GM12864 (cell line): ENCODE measurements at regions not wholly inside any gene's neighbourhood (a gene's known extent, or its start where the extent isn't known, plus 50 kb on each side); places are given as distances from the start of the nearest gene placed in this dataset.

Source experiments
- DNase-seq: peaks from one replicate; pipeline ENCODE4 v3.0.0-alpha.2; 2011; ENCODE audit warnings: low read depth
- H3K4me3 ChIP-seq: 2 replicates; pipeline ENCODE4 v1.5.1; 2011; ENCODE audit warnings: mild to moderate bottlenecking, low read depth, low read length, control low read depth
- CTCF ChIP-seq: IDR thresholded peaks from 2 replicates; pipeline ENCODE4 v1.5.1; 2011; ENCODE audit warnings: low read depth, mild to moderate bottlenecking, moderate library complexity, low read length, control low read depth, inconsistent platforms; ENCODE audit errors: missing control alignments

GRCh38 chr18:11553098-11553940 lies 56.1 kb upstream of the SLC35G4 start:
- TF ChIP-seq CTCF: peak; percentile 93
- H3K4me3 ChIP-seq: no peak overlapping the region
- DNase-seq: peak; percentile 30

GRCh38 chr18:11548916-11549551 lies 60.4 kb upstream of the SLC35G4 start:
- DNase-seq: no peak
- TF ChIP-seq CTCF: no peak
- no peak overlapping the region for H3K4me3 ChIP-seq

GRCh38 chr18:11548396-11548795 lies 61.0 kb upstream of the SLC35G4 start:
- H3K4me3 ChIP-seq: no peak overlapping the region
- no peak for DNase-seq
- TF ChIP-seq CTCF: no peak

GRCh38 chr18:11544060-11544633 lies 65.2 kb upstream of the SLC35G4 start:
- no peak for TF ChIP-seq CTCF
- no peak for DNase-seq
- H3K4me3 ChIP-seq: no peak overlapping the region

- no peak for DNase-seq
- H3K4me3 ChIP-seq: no peak overlapping the region
- TF ChIP-seq CTCF: no peak
Observed at GRCh38 chr18:11541179-11541578, 68.2 kb upstream of the SLC35G4 start.

- H3K4me3 ChIP-seq: no peak overlapping the region
- DNase-seq: no peak
Observed at GRCh38 chr18:11533942-11534496, 75.4 kb upstream of the SLC35G4 start.

More at GRCh38 chr18:11533942-11534496, 75.4 kb upstream of the SLC35G4 start:
- TF ChIP-seq CTCF: no peak
